GM18870 (cell line): ENCODE measurements at regions not wholly inside any gene's neighbourhood (a gene's known extent, or its start where the extent isn't known, plus 50 kb on each side); places are given as distances from the start of the nearest gene placed in this dataset.

ENCODE experiments used
- ATAC-seq: cut with Tn5 transposase; IDR thresholded peaks from one replicate; pipeline ENCODE4 v1.9.1; 2021; ENCODE audit warnings: moderate library complexity; ENCODE audit not compliant: unreplicated experiment

DNA sequence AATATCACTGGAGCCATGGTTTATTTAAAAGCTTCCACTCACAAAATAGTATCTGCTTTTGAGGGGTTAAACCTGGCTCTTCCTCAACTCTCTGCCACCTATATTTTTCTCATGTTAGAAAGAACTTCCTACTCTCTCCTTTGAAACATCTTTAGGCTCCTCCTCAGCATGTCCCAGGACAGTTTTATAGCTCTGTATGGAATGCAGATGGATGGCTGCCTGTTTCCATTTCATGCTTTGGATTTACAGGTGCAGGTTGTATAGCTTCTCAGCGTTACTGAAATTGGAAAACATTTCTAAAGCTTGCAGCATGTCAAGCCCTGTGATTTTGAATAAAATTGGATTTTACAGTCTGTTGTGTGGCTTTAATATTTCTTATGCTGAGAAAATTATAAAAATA is 314.0 kb downstream of the NDFIP2 start:
- no peak for ATAC-seq

DNA sequence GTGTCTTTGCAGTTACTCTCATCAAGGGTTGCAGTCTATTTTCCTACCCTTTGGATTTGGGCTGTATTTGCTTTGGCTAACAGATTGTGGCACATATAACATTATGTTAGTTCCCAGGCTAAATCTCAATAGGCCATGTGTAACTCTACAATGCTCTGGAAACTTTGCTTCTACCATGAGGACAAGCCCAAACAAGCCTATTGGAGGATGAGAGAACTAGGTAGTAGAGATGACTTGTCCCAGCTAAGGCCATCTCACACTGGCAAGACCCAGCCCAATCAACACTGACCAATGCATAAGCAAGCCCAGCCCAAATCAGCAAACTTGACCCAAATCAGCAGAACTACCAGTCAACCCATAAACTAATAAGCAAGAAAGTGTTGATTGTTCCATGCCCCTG is 311.8 kb downstream of the NDFIP2 start:
- no peak for ATAC-seq

DNA sequence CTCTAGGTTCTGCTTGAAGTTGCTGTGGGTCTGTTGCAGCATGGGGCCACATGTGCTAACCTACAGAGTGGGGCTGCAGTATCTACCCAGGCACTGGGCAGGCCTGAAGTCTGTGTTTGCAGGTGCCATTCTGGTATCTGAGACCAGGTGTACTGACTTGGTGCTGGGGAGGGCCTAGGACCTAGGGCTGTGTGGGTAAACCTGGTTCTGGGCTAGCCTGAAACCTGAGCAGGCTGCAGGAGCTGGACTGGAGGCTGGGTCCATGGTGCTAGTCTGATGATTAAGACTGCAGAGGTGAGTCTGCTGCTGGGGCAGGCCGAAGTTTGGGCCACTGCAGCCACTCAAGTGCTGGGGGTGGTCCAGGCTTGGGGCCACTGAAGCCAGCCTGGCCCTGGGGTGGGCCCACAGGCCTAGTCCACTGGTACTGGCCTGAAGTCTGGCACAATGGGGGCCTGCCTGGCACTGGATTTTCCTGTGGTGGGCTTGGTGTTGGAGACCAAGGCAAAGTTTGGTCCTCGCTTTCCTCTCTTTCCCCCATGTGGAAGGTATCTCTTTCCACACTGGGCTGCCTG is 310.6 kb downstream of the NDFIP2 start:
- ATAC-seq = no peak

DNA sequence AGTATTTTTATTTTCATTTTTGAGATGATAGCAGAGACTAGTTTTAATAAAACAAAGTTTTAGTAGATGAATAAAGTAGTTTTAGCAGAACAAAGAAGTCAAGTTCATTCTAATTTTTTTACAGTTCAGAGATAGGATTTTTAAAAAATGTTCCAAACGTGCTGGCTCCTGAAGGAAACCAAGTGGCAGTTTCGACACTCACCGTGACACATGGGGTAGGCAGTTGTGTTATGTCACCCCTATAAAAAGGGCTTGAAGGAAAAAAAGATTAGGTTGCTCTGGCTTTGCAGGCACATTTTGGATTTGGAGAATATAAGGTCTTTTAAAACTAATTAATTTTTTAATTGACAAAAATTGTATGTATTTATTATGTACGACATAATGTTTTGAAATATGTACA is 305.2 kb downstream of the NDFIP2 start:
- ATAC-seq = no peak

DNA sequence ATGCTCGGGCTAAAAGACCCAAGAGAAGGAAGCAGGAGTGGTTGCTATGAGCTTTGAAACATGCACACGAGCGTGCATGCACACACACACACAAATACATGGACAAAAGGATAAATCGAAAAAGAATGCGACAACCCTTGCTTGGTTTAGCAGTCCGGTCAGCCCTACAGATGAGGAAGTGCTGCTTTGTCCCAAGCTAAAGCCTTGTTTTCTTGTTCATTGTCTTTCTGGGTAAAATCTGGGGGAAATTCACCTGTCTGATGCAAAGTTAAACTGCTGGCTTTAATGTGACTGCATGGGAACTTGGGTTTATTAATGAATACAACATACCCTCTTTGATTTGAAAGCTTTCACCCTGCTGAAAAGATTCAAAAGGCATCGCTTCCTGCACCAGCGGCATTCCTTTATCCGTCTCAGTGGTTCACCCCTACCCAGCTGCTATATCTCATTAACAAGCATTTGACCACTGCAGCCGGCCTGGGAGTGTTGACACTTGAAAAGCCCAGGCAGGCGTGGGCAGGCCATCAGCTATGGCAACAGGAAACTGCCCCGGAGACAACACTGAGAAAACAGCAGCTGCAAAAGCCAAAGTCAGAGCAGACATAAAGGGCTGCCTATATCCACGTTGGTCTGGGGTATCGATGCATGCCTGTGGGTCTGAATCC is 301.7 kb downstream of the NDFIP2 start:
- no peak for ATAC-seq

DNA sequence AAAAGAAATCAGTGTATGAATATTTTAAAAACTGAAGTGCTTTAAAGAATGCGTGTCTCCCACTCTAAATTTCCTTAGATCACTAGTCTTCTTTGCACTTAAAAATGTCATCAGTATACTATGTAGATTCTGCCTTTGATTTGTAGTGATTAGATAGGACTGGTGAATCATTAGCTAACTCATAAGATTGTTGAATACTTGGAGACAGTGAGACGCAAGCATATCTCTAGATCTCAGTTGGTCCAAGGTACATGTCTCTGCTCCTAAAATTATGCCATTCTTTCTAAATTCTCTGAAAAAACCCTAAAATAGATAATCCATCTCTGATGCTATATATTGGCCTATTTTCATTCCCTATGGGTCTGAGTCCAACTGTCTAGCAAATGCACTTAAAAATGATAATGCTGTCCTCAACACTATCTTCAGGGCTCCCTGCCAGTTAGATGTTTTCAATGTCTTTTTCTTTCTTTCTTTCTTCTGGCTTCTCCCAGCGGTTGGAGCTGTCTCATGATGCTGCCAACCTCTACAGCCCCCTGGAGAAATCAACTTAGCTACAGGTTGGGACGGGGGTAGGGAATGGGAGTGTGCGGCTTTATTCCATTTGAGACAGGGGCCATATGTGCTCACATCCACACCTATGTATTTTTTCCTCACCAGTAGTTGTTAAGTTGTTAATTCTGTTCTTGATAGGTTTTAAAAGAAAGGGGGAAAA is 301.0 kb downstream of the NDFIP2 start:
- no peak for ATAC-seq

DNA sequence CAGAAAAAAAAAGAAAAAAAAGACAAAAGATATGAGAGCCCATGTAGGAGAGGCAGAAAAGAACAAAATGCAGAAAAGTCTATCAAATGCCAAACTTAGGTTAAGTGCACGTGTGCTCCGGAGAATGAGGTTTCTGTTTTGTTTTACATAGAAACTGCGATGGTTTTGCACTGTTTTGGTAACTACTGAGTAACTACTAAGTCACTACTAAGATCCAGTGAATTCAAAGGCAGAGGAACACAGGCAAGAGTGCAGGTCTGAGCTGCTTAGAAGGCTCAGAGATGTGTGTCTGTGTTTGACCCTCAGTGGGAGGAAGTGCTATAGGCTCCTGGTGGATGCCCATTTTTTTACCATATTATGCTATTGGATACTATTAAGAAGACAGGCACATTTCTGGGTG is 299.3 kb downstream of the NDFIP2 start:
- peak; percentile 50 for ATAC-seq

DNA sequence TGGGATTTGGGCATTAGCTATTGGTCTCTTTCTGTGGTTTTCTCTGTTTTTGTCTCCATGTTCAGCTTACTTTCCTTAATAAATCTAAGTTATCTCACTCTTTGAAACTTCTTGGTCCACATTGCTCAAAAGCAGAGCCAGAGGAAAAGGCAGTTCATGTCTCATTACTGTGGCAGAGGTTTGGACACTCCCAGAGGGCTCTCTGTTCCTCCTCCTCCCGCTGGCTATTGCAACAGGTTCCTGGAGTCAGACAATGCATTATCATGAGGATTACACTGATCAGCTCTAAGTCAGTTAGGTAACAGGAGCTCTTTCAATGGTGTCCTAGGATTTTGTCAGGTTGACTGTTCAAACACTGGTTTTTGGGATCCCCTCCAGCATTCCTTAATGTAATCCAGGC is 298.8 kb downstream of the NDFIP2 start:
- no peak for ATAC-seq

DNA sequence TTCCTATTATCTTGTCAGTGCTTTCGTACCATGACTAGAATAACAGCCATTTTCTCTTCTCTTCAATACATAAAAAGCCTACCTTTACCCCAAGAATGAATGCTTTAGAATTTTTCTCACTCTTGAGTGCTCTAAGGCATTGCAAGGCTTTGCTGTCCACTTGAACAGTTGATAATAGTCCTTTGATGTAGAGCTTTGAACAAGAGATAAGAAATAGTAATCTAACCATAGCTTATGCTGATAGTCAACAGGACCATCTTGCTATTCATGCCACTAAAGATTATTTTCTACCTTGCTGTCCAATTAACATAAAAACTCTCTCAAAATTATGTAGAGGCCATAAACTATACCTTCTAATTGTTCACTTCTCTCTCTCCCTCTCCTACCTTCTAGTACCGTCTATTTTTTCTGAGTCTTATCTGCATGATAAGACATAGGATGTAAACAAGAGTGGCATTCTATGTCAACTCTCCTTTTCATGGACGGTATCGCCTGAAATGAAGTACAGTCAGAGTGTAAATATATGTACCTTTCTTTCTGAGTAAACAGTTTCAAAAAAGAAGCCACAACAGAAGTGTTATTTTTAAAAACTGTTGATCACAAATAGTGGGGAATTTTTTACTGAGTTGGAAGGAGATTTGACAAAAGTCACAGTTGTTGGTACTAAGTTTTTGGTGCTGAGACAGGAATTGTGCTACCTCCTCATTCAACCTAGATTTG is 297.9 kb downstream of the NDFIP2 start:
- ATAC-seq = peak; percentile 46

DNA sequence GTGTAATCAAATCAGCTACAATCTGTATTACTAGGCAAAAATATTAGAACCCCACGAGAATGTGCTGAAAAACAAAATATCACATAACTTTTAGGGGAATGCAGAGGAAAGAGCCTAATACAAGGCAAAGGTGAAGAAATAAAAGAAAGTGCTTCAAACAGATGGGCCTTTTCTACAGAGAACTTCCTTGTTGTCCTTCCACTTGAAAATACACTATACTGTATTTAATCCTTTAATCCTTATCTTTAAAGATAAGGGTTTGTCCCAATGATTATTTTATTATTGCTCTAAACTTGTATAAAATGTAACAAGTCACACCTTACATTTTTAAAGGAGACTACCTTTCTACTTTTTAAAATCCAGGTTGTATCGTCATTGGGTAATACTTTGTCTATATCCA is 296.5 kb downstream of the NDFIP2 start:
- no peak for ATAC-seq

DNA sequence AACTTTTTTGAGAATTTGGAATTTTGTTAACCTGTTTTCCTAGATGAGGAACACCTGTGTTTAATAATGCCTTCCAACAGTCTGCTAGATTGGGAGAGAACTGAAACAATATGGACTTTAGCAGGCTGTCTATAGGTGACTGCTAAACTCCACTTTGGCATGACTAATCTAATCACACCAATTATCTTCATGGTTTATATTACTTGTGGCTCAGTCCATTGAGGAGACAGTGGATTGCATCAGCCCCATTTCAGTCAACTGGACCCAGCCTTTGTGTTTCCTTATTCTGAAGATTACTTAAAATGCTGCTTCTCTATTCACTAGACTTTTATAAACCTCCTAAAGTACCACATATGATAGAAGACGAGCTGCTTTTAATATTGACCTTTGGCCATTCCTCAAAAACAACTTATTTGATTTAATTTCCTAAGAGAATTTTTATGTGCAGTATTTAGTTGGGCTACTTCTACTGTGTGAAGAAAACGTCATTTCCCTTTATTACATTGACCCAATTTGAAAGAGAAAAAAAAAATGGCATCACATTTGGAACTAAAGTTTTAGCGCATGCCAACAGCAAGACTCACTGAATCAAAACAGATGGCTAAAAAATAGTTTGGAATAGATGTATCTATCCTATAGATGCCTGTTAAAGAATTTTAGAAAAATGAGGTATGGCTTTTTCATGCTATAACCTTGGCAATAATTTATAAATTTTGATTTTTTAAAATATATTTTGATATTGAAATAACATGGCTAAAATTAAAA is 295.8 kb downstream of the NDFIP2 start:
- ATAC-seq = no peak

DNA sequence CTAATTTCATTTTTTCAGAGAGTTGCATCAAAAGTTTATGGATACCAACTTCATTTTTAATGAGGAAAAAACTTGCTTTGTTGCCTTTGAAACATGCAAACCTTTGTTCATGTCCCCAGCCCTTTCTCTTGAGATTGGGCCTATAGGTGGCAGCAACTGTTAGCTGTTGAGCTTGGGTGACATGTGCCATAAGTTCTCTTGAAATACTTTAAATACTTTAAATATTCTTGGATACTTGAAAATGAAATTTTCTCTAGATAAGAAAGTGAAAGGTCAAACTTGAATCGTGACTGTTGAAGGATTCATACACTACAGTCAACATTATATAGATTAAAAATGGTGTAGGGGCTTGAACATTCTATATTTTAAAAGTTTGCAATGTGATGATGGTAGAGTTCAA is 294.9 kb downstream of the NDFIP2 start:
- ATAC-seq = no peak

DNA sequence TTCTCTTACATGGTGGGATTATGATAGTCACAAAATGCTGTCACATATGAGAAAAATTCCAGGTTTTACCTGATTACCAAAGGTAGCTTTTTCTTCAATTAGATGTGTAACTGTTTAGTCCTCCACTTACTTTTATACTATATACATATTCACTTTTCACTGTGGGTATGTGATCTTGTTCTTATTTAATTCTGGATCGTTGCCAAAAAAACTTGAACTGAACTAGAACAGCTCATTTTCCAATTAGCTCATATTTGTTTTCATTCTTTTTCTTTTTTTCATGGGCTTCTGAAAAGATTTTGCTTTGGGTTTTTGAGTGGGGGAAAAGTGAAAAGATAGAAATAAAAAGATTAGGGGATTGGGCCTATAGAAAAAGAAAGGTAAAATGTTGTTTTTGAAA is 291.9 kb downstream of the NDFIP2 start:
- no peak for ATAC-seq

DNA sequence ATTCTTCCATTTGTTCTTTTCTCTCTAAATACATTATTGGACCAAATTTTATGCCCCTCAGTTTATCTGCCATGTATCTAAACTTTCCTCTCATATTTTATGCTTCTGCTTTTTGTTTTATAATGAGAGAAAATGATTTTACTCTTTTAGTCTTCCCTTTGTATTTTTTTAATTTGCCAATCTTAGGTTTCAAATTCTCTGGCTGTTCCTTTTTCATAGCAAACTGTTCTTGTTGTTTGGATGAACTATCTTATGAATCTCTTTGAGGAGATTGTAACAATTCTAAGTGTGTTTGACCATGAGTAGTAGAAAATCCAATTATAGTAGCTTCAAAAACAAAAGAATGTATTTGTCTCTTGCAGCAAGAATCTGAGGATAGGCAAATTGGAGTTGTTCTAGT is 290.5 kb downstream of the NDFIP2 start:
- no peak for ATAC-seq

DNA sequence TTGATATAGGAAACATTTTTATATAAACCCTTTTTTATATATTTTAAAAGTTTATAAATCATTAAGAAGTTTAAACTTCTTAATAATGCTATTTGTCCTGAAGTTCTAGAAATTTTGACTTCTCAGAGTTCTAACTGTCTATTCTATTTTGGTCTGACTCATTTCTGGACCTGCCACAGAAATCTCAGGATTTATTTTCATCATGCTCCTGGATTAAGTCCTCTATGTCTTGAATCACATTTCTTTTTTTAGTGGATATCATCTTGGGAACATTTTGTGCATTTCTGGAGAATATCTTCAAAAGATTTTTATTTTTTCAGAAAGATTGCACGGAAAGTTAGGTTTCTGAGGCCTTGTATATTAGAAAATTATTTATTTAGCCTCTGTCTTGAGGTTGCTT is 289.1 kb downstream of the NDFIP2 start:
- ATAC-seq = no peak

DNA sequence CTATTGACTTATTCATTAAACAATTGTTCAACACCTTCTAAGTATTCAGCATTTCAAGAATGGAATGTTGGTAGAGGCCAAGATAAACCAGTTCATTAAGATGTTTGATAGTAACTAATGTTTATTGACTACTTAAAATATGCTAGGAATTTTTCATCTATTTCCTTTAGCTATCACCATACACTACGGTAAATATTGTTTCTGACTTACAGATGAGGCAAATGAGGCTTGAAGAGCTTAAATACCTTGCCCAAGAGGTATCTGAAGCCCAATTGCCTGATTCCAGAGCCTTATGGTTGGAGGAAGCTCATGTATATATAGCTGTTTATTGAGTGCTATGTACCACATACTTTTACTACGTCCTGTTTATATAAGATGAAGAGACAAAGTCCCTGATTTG is 286.2 kb downstream of the NDFIP2 start:
- no peak for ATAC-seq

DNA sequence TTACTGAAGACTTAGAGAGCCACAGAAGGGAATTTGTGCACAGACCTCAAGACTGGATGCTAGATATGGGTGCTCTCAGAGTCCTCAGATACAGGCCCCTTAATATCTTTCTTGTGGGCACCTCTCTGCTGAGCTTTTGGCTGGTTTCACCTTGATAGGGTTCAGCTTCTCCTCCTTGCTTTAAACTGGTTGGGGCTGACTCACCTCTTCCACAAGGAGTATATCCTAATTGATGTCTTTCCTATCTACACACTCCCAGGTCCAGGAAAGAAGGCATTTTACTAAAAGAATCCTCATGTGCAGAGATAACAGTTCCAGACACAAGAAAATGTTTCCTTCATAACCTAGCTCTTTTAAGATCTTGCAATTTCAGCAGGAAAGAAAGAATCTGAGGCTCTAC is 284.4 kb downstream of the NDFIP2 start:
- ATAC-seq = no peak

DNA sequence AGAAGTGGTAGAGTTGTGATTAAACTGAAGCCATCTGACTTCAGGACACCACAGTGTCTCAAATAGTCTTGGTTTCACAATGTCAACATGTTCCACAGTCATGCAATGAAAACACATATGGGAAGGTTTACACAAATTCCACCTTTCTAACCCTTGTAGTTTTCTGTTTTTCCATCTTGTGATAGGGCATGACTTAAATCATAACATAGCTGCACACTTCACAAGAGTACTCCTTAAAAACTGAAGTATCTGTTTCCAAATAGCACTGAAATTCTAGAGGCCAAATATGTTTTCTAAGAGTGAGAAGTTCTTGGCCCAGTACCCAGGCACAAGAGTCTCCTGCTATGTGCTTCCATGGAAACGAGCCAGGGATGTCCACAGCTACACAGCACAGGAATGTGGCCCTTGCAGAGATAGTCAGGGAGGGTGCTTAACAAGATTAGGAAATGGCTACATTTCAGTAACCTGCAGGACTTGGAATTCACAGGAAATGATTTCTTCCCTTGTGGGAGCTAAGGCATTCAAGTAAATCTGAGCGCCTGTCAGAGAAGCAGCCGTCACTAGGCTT is 269.1 kb downstream of the NDFIP2 start:
- ATAC-seq = no peak

DNA sequence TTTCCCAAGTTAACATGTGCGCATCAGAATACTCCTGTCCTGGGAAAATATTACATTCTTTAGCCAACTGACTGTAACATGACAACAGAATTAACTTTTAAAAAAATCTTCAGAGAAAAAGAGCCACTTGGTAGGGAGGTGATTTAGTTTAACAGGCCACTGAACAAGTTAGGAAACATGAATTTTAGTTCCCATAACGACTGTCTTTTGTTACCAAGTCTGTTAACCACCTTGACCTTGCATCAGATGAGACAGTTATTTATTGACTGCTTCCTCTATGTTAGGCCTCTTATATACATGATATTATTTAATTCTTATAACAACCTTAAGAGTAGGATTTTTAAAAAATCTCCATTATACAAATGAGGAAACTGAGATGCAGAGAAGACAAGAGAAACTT is 268.6 kb downstream of the NDFIP2 start:
- ATAC-seq = no peak

DNA sequence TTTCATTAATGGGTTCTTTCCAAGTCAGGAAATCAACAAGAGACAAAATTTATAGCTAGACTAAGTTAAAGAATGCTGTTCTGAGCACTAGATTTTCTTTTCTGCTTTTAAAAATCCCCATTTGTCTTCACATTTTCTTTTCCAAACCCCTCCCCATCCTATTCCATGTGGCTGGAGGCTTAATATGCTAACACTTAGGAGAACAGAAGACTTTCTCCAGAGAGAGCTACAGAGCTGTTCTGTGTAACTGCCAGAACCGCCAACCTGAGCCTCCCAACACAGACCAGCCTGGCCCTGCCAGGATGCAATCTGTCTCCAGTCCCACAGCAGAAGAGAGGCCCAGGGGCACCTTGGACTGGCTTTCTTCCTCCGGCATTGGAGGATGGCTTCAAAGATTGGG is 264.1 kb downstream of the NDFIP2 start:
- no peak for ATAC-seq

DNA sequence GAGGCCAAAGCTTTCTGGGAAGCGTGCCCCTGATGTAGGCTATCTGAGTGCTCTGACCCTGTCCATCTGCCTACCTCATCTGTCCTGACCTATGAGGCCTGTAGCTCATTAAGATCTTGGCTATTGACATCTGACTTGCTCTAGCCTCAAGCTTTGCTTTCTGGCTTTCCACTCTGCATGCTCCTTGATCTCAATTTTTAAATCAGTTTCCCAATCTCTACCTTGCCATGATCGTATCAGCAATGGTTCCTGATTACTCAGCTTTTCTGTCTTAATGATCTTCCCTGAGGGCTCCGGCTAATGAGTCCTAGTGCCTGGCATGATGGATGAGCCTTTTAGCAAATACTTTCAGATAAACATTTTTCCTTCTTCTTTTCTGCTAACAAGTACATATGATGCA is 262.0 kb downstream of the NDFIP2 start:
- ATAC-seq = no peak
